ENCODE measurements at regions not wholly inside any gene's neighbourhood (a gene's known extent, or its start where the extent isn't known, plus 50 kb on each side); places are given as distances from the start of the nearest gene placed in this dataset.

GRCh38 chr6:15087186-15087589 lies 158.7 kb upstream of the JARID2 start:
- TF ChIP-seq, protein P1, sequence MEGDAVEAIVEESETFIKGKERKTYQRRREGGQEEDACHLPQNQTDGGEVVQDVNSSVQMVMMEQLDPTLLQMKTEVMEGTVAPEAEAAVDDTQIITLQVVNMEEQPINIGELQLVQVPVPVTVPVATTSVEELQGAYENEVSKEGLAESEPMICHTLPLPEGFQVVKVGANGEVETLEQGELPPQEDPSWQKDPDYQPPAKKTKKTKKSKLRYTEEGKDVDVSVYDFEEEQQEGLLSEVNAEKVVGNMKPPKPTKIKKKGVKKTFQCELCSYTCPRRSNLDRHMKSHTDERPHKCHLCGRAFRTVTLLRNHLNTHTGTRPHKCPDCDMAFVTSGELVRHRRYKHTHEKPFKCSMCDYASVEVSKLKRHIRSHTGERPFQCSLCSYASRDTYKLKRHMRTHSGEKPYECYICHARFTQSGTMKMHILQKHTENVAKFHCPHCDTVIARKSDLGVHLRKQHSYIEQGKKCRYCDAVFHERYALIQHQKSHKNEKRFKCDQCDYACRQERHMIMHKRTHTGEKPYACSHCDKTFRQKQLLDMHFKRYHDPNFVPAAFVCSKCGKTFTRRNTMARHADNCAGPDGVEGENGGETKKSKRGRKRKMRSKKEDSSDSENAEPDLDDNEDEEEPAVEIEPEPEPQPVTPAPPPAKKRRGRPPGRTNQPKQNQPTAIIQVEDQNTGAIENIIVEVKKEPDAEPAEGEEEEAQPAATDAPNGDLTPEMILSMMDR (IDR thresholded peaks at IDR 0.05), result no peak
- TF ChIP-seq POLR2AphosphoS5 (IDR thresholded peaks at IDR 0.05), result no peak
- TF ChIP-seq POLR2A (IDR thresholded peaks at IDR 0.05), result no peak
- TF ChIP-seq EP300 (IDR thresholded peaks at IDR 0.05), result no peak

Data from sigmoid colon (tissue), 4 donors.